ENCODE measurements at regions not wholly inside any gene's neighbourhood (a gene's known extent, or its start where the extent isn't known, plus 50 kb on each side); places are given as distances from the start of the nearest gene placed in this dataset.
"Not testable (repeated sequence)": the region's sequence is repeated elsewhere in the genome, so short reads cannot be mapped to it uniquely, and the experiment has no call there.

GRCh38 chr1:5119366-5120234 lies 465.2 kb downstream of the AJAP1 start:
- ChIA-PET POLR2A (no interaction called here), CTCF (interaction anchor here (0.6 kb wide), 1 partner anchor 323 kb away, joined by 3 read pairs; no protein-coding TSS in a partner anchor)
- Mint-ChIP-seq H3K36me3 (no peaks in the 10 kb centered on the region), H3K27ac (no peak overlapping the region), H3K4me3 (no peak overlapping the region), H3K4me1 (ENCODE audit: low read depth) (no peaks in the 10 kb centered on the region), H3K27me3 (peaks cover 8% of the 10 kb centered on the region), H3K9me3 (no peaks in the 10 kb centered on the region)
- DNase-seq = no peak
- intact Hi-C loops (cut with micrococcal nuclease) = no loop called here

GRCh38 chr1:5118771-5119170 lies 464.4 kb downstream of the AJAP1 start:
- H3K4me3 Mint-ChIP-seq; H3K9me3 Mint-ChIP-seq; intact Hi-C loops (cut with micrococcal nuclease); H3K36me3 Mint-ChIP-seq; CTCF ChIA-PET; H3K27me3 Mint-ChIP-seq; DNase-seq; H3K4me1 Mint-ChIP-seq (ENCODE audit: low read depth); H3K27ac Mint-ChIP-seq; POLR2A ChIA-PET: not testable (repeated sequence)

DNA sequence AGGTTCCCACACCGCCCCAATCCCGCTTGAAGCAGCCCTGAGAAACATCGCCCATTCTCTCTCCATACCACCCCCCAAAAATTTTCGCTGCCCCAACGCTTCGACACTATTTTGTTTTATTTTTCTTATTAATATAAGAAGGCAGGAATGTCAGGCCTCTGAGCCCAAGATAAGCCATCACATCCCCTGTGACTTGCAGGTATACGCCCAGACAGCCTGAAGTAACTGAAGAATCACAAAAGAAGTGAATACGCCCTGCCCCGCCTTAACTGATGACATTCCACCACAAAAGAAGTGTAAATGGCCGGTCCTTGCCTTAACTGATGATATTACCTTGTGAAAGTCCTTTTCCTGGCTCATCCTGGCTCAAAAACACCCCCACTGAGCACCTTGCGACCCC lies 463.9 kb downstream of the AJAP1 start:
- H3K36me3 Mint-ChIP-seq; H3K9me3 Mint-ChIP-seq; H3K4me3 Mint-ChIP-seq; DNase-seq; H3K4me1 Mint-ChIP-seq (ENCODE audit: low read depth); H3K27me3 Mint-ChIP-seq; POLR2A ChIA-PET; H3K27ac Mint-ChIP-seq; intact Hi-C loops (cut with micrococcal nuclease); CTCF ChIA-PET: not testable (repeated sequence)

- Mint-ChIP-seq H3K27ac (no peak overlapping the region), H3K36me3 (no peaks in the 10 kb centered on the region), H3K4me3 (no peak overlapping the region), H3K27me3 (peaks cover 10% of the 10 kb centered on the region), H3K9me3 (no peaks in the 10 kb centered on the region), H3K4me1 (ENCODE audit: low read depth) (peaks cover 21% of the 10 kb centered on the region)
- ChIA-PET POLR2A (no interaction called here), CTCF (no interaction called here)
- DNase-seq = no peak
- intact Hi-C loops (cut with micrococcal nuclease) = no loop called here
Measured at GRCh38 chr1:5111581-5111980, 457.2 kb downstream of the AJAP1 start.

- Mint-ChIP-seq H3K27me3 (peaks cover 12% of the 10 kb centered on the region), H3K36me3 (no peaks in the 10 kb centered on the region), H3K27ac (no peak overlapping the region), H3K9me3 (no peaks in the 10 kb centered on the region), H3K4me1 (ENCODE audit: low read depth) (peaks cover 21% of the 10 kb centered on the region), H3K4me3 (no peak overlapping the region)
- no peak for DNase-seq
- intact Hi-C loops (cut with micrococcal nuclease) = no loop called here
- POLR2A ChIA-PET = no interaction called here
- CTCF ChIA-PET = interaction anchor here (0.7 kb wide), 1 partner anchor 243 kb away, joined by 3 read pairs; no protein-coding TSS in a partner anchor
Measured at GRCh38 chr1:5110508-5110907, 456.1 kb downstream of the AJAP1 start.

- H3K4me1 Mint-ChIP-seq (ENCODE audit: low read depth) = peaks cover 21% of the 10 kb centered on the region
- ChIA-PET POLR2A (no interaction called here), CTCF (no interaction called here)
- peaks cover 12% of the 10 kb centered on the region for H3K27me3 Mint-ChIP-seq
- DNase-seq = no peak
- intact Hi-C loops (cut with micrococcal nuclease) = no loop called here
- H3K36me3 Mint-ChIP-seq = no peaks in the 10 kb centered on the region
- H3K27ac Mint-ChIP-seq = no peak overlapping the region
- no peaks in the 10 kb centered on the region for H3K9me3 Mint-ChIP-seq
- no peak overlapping the region for H3K4me3 Mint-ChIP-seq
Measured at GRCh38 chr1:5109633-5110032, 455.2 kb downstream of the AJAP1 start.

GRCh38 chr1:5108740-5109139 lies 454.3 kb downstream of the AJAP1 start:
- Mint-ChIP-seq H3K27ac (no peak overlapping the region), H3K36me3 (no peaks in the 10 kb centered on the region), H3K9me3 (no peaks in the 10 kb centered on the region), H3K4me3 (no peak overlapping the region), H3K27me3 (peaks cover 12% of the 10 kb centered on the region), H3K4me1 (ENCODE audit: low read depth) (peaks cover 21% of the 10 kb centered on the region)
- intact Hi-C loops (cut with micrococcal nuclease) = no loop called here
- ChIA-PET POLR2A (no interaction called here), CTCF (no interaction called here)
- no peak for DNase-seq

- ChIA-PET CTCF (no interaction called here), POLR2A (no interaction called here)
- peaks cover 19% of the 10 kb centered on the region for H3K27me3 Mint-ChIP-seq
- DNase-seq = no peak
- intact Hi-C loops (cut with micrococcal nuclease) = no loop called here
- H3K9me3 Mint-ChIP-seq = peaks cover 4% of the 10 kb centered on the region
- H3K36me3 Mint-ChIP-seq = peaks cover 2% of the 10 kb centered on the region
- H3K4me1 Mint-ChIP-seq (ENCODE audit: low read depth) = peaks cover 15% of the 10 kb centered on the region
- H3K27ac Mint-ChIP-seq = no peak overlapping the region
- no peak overlapping the region for H3K4me3 Mint-ChIP-seq
Measured at GRCh38 chr1:5105744-5106143, 451.3 kb downstream of the AJAP1 start.

DNA sequence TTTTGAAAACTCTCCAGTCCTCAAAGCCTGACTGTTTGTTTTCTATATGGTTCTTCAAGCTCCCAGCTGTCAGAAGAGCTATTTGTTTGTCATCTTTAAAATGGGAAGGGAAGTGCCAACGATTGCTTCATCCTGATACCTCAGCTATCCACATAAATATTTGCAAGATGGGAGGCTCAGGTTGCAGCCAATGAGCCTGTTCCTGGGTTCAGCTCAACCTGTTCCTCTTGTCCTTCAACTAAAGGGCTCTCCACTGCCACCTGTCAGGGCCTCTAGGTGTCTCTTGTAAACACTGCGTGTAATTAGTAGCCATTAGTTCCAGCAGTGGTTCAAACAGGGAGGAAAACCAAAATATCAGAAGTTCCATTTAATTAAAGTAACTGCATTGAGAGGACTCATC lies 445.1 kb downstream of the AJAP1 start:
- H3K27me3 Mint-ChIP-seq = peaks cover 6% of the 10 kb centered on the region
- ChIA-PET POLR2A (no interaction called here), CTCF (no interaction called here)
- H3K27ac Mint-ChIP-seq = no peak overlapping the region
- intact Hi-C loops (cut with micrococcal nuclease) = no loop called here
- no peaks in the 10 kb centered on the region for H3K4me1 Mint-ChIP-seq (ENCODE audit: low read depth)
- no peak for DNase-seq
- peaks cover 2% of the 10 kb centered on the region for H3K36me3 Mint-ChIP-seq
- peaks cover 6% of the 10 kb centered on the region for H3K9me3 Mint-ChIP-seq
- no peak overlapping the region for H3K4me3 Mint-ChIP-seq

DNA sequence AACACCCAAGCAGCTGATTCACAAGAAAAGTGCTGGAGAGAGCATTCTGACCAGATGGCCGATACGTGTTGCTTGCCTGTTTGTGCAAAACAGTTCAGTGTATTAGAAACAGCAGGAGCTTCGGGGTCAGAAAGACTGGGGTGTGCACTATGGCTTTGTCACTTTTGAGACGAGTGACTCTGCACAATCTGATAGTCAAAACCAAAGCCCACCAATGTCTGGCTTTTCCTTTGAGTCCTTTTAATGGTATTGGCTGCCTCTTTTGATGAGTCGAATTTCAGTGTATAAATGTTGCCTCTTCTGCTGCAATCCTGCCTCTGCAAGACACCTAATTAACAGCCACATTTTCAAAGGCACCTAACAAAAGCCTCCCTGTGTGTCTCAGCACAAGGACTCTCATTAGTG lies 444.6 kb downstream of the AJAP1 start:
- H3K27ac Mint-ChIP-seq = no peak overlapping the region
- DNase-seq = no peak
- no peak overlapping the region for H3K4me3 Mint-ChIP-seq
- intact Hi-C loops (cut with micrococcal nuclease) = no loop called here
- peaks cover 10% of the 10 kb centered on the region for H3K9me3 Mint-ChIP-seq
- H3K27me3 Mint-ChIP-seq = peaks cover 6% of the 10 kb centered on the region
- ChIA-PET CTCF (no interaction called here), POLR2A (no interaction called here)
- H3K4me1 Mint-ChIP-seq (ENCODE audit: low read depth) = no peaks in the 10 kb centered on the region
- peaks cover 2% of the 10 kb centered on the region for H3K36me3 Mint-ChIP-seq

GRCh38 chr1:5093042-5093441 lies 438.6 kb downstream of the AJAP1 start:
- peaks cover 21% of the 10 kb centered on the region for H3K9me3 Mint-ChIP-seq
- CTCF ChIA-PET = no interaction called here
- H3K36me3 Mint-ChIP-seq = peaks cover 3% of the 10 kb centered on the region
- intact Hi-C loops (cut with micrococcal nuclease) = no loop called here
- POLR2A ChIA-PET = no interaction called here
- no peak overlapping the region for H3K4me3 Mint-ChIP-seq
- H3K4me1 Mint-ChIP-seq (ENCODE audit: low read depth) = no peaks in the 10 kb centered on the region
- no peak overlapping the region for H3K27ac Mint-ChIP-seq
- DNase-seq = no peak
- H3K27me3 Mint-ChIP-seq = no peaks in the 10 kb centered on the region

DNA sequence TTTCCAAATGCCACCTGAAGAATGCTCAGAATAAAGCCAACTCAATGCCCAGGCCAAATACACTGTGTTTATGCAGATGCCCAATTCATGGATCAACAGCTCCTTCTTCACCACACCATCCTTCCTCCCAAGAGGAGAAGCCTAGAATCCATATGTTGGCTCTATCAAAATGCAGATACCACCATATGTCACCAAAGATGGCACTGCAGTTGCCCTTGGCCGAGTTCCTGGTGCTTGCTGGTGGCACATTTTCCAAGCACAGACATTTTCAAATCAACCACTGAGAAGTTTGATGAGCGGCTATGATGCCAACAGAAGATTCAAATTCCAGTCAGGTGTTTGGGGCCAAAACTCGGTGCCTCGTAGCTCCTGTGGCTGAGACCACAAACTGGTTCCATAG lies 430.3 kb downstream of the AJAP1 start:
- CTCF ChIA-PET = no interaction called here
- H3K36me3 Mint-ChIP-seq = no peaks in the 10 kb centered on the region
- no peak for DNase-seq
- H3K4me3 Mint-ChIP-seq = no peak overlapping the region
- H3K9me3 Mint-ChIP-seq = peaks cover 5% of the 10 kb centered on the region
- POLR2A ChIA-PET = no interaction called here
- no peaks in the 10 kb centered on the region for H3K4me1 Mint-ChIP-seq (ENCODE audit: low read depth)
- H3K27ac Mint-ChIP-seq = no peak overlapping the region
- intact Hi-C loops (cut with micrococcal nuclease) = no loop called here
- H3K27me3 Mint-ChIP-seq = peaks cover 11% of the 10 kb centered on the region

GRCh38 chr1:5067246-5067645 lies 412.8 kb downstream of the AJAP1 start:
- Mint-ChIP-seq H3K27me3 (peaks cover 2% of the 10 kb centered on the region), H3K4me3 (no peak overlapping the region), H3K9me3 (peaks cover 6% of the 10 kb centered on the region), H3K27ac (no peak overlapping the region), H3K4me1 (ENCODE audit: low read depth) (no peaks in the 10 kb centered on the region), H3K36me3 (no peaks in the 10 kb centered on the region)
- DNase-seq = no peak
- ChIA-PET POLR2A (no interaction called here), CTCF (interaction anchor here (0.6 kb wide), 1 partner anchor 112 kb away, joined by 3 read pairs; no protein-coding TSS in a partner anchor)
- intact Hi-C loops (cut with micrococcal nuclease) = no loop called here
